Gastrocnemius medialis (tissue), 4 donors: ENCODE measurements at regions not wholly inside any gene's neighbourhood (a gene's known extent, or its start where the extent isn't known, plus 50 kb on each side); places are given as distances from the start of the nearest gene placed in this dataset.
"Not testable (repeated sequence)": the region's sequence is repeated elsewhere in the genome, so short reads cannot be mapped to it uniquely, and the experiment has no call there.

Experiments
- ATAC-seq, 2 donors: fragments of 150-250 bp; one replicate each; pipeline ENCODE4 v1.9.1; 2016
- DNase-seq, 2 donors: peaks; one replicate each; pipeline ENCODE4 v3.0.0-alpha.2; 2019
- H3K27ac ChIP-seq, 4 donors: fragments of 200-600 bp; sonication (generic); 1 replicate in 1 of 4; 2 replicates in 3 of 4; pipeline ENCODE4 v1.5.1; 2016 to 2018; ENCODE audit warnings: mild to moderate bottlenecking in 2 of 4, moderate library complexity in 1 of 4
- H3K27me3 ChIP-seq, 3 donors: fragments of 200-600 bp; sonication (generic) in 2 of 3; 1 replicate in 1 of 3; 2 replicates in 2 of 3; pipeline versions ENCODE4 v1.5.1 to v1.6.0; 2016 to 2019; ENCODE audit warnings: mild to moderate bottlenecking in 1 of 3, moderate library complexity in 1 of 3
- H3K36me3 ChIP-seq, 2 donors: fragments of 200-600 bp; sonication (generic) in 1 of 2; one replicate each; pipeline ENCODE4 v1.5.1; 2017 to 2018
- H3K4me1 ChIP-seq, 2 donors: fragments of 200-600 bp; sonication (generic) in 1 of 2; one replicate each; pipeline ENCODE4 v1.5.1; 2016 to 2017; ENCODE audit warnings: mild to moderate bottlenecking in 2 of 2
- H3K4me3 ChIP-seq, 4 donors: fragments of 200-600 bp; sonication (generic) in 3 of 4; 1 replicate in 1 of 4; 2 replicates in 3 of 4; pipeline ENCODE4 v1.5.1; 2016 to 2019; ENCODE audit warnings: mild to moderate bottlenecking in 2 of 4
- H3K9me3 ChIP-seq, 3 donors: fragments of 200-600 bp; sonication (generic) in 2 of 3; 1 replicate in 1 of 3; 2 replicates in 2 of 3; pipeline ENCODE4 v1.5.1; 2016 to 2019
- CTCF ChIP-seq, 5 experiments: fragments of 450-650 bp in 3 of 5; fragments of 200-600 bp in 2 of 5; sonication (generic) in 2 of 5; IDR thresholded peaks in 4 of 5; conservative IDR thresholded peaks in 1 of 5; 1 replicate in 4 of 5; 2 replicates in 1 of 5; pipeline ENCODE4 v1.5.1; 2016 to 2019; ENCODE audit warnings: antibody characterized with exemption in 5 of 5, mild to moderate bottlenecking in 3 of 5, moderate library complexity in 3 of 5
- POLR2A ChIP-seq, 2 donors: fragments of 450-650 bp; IDR thresholded peaks; one replicate each; pipeline ENCODE4 v1.6.1; 2017; ENCODE audit warnings: antibody characterized with exemption in 2 of 2, mild to moderate bottlenecking in 2 of 2, moderate library complexity in 2 of 2
- in situ Hi-C, 4 donors: fragments of 200-750 bp; cut with MboI; loops; one replicate each; pipeline versions ENCODE4 v1.15.0 to v1.8.0; 2017; ENCODE audit warnings: low sequenced_read_pairs in 4 of 4
- intact Hi-C: fragments of 100-400 bp; cut with DNase I; formaldehyde crosslinking; loops from one replicate; pipeline ENCODE4 v1.15.1; 2023; ENCODE audit warnings: low total_unique reads

GRCh38 chrX:55907968-55908607, 190.5 kb downstream of the RRAGB start:
- TF ChIP-seq POLR2A (IDR thresholded peaks at IDR 0.05): no peak
- TF ChIP-seq CTCF (IDR thresholded peaks at IDR 0.05 in 4 of 5, conservative IDR thresholded peaks at IDR 0.05 in 1 of 5): peak in 2 of 5 experiments; percentile 28 to 39
- intact Hi-C loops: no loop called here

GRCh38 chrX:55908661-55909212, 191.2 kb downstream of the RRAGB start:
- in situ Hi-C loops: no loop called here
- ATAC-seq (peak in 1 of 2 donors; percentile 30), DNase-seq (no peak)
- no peaks in the 10 kb centered on the region for H3K36me3 ChIP-seq
- no peaks in the 10 kb centered on the region for H3K27me3 ChIP-seq
- H3K4me1 ChIP-seq: no peaks in the 10 kb centered on the region
- no peak for TF ChIP-seq CTCF (IDR thresholded peaks at IDR 0.05 in 4 of 5, conservative IDR thresholded peaks at IDR 0.05 in 1 of 5)
- no peak for TF ChIP-seq POLR2A (IDR thresholded peaks at IDR 0.05)
- no peaks in the 10 kb centered on the region for H3K9me3 ChIP-seq
- intact Hi-C loops: no loop called here
- H3K4me3 ChIP-seq: peak overlapping the region; percentile 54 to 67 (median 62)
- peak overlapping the region in 3 of 4 donors; percentile 26 to 51 (median 33) for H3K27ac ChIP-seq

More at GRCh38 chrX:55907968-55908607, 190.5 kb downstream of the RRAGB start:
- Histone ChIP-seq H3K4me1 (no peaks in the 10 kb centered on the region), H3K36me3 (no peaks in the 10 kb centered on the region), H3K9me3 (no peaks in the 10 kb centered on the region), H3K27ac (peak overlapping the region in 3 of 4 donors; percentile 26 to 51 (median 33)), H3K4me3 (peak overlapping the region; percentile 54 to 67 (median 62)), H3K27me3 (no peaks in the 10 kb centered on the region)
- in situ Hi-C loops: no loop called here
- no peak for DNase-seq
- no peak for ATAC-seq

DNA sequence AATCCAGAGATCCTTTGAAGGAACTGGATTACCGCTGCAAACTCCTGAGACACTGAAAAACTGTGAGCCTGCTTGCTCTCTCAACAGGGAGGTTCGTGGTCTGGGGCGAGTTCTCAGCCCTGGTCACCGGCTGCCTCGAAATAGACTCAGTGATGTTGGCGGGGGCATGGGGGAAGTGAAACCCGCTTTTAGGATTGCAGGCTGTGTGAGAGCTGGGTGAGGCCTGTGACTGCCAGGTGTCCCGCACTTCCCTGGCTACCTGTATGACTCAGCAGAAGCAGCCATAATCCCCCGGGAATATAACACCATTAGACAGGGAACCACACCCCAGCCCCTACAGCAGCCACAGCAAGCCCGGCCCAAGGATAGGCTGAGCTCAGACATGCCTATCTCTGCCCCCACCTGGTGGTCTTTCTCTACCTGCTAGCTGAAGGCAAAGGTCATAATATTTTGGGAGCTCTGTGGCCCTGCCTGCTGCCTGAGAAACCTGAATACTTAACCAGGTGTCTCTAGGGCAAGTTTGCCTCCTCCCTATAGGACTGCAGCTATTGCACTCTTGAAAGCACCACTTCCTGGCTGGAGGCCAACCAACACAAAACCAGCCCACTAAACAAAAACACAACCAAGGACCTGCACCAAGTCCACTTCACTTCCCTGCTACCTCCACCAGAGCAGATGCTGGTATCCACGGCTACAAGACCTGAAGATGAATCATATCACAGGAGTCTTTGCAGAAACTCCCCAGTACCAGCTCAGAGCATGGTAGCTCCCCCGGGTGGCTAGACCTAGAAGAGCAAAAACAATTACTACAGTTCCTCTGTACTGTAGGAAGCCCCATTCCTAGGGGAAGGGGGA, 202.0 kb downstream of the RRAGB start:
- intact Hi-C loops: no loop called here
- H3K9me3 ChIP-seq: no peaks in the 10 kb centered on the region
- no peak for DNase-seq

DNA sequence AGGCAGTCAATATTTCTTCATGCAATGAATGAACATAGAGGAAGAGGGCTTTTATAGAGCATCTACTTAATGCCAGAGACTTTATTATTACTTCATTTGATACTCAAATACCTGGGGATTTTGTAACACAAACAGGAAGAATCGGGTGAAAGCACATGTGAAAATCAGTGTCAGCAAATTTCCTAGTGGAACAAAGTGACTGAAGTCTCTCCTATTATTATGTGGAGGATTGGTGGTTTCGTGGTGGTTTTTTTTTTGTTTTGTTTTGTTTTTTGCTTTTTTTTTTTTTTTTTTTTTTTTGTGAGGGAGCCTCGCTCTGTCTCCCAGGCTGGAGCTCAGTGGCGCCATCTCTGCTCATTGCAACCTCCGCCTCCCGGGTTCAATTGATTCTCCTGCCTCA, 207.0 kb downstream of the RRAGB start:
- H3K4me3 ChIP-seq: no peak overlapping the region
- H3K27ac ChIP-seq: no peak overlapping the region
- no peak for DNase-seq
- in situ Hi-C loops: no loop called here
- H3K36me3 ChIP-seq: no peaks in the 10 kb centered on the region
- H3K4me1 ChIP-seq: no peaks in the 10 kb centered on the region
- ATAC-seq: no peak
- H3K27me3 ChIP-seq: no peaks in the 10 kb centered on the region
- H3K9me3 ChIP-seq: no peaks in the 10 kb centered on the region
- TF ChIP-seq CTCF (IDR thresholded peaks at IDR 0.05 in 4 of 5, conservative IDR thresholded peaks at IDR 0.05 in 1 of 5) (no peak), POLR2A (IDR thresholded peaks at IDR 0.05) (no peak)
- intact Hi-C loops: no loop called here

More for the DNA sequence above, 202.0 kb downstream of the RRAGB start:
- no peak overlapping the region for H3K27ac ChIP-seq
- in situ Hi-C loops: no loop called here
- H3K36me3 ChIP-seq: no peaks in the 10 kb centered on the region
- no peak overlapping the region for H3K4me3 ChIP-seq
- TF ChIP-seq POLR2A (IDR thresholded peaks at IDR 0.05) (no peak), CTCF (IDR thresholded peaks at IDR 0.05 in 4 of 5, conservative IDR thresholded peaks at IDR 0.05 in 1 of 5) (no peak)
- H3K27me3 ChIP-seq: no peaks in the 10 kb centered on the region
- ATAC-seq: no peak
- H3K4me1 ChIP-seq: no peaks in the 10 kb centered on the region

GRCh38 chrX:55928529-55928928, 211.0 kb downstream of the RRAGB start:
- H3K27me3 ChIP-seq, in situ Hi-C loops, H3K27ac ChIP-seq, H3K9me3 ChIP-seq, H3K4me3 ChIP-seq, H3K4me1 ChIP-seq, intact Hi-C loops, DNase-seq, H3K36me3 ChIP-seq, ATAC-seq: not testable (repeated sequence)
